Liver (tissue), 7 donors: ENCODE measurements at regions not wholly inside any gene's neighbourhood (a gene's known extent, or its start where the extent isn't known, plus 50 kb on each side); places are given as distances from the start of the nearest gene placed in this dataset.

Experiments
- DNase-seq: peaks from one replicate; pipeline ENCODE4 v3.0.0-alpha.2; 2017; ENCODE audit warnings: low spot score
- H3K27ac ChIP-seq, 2 donors: one replicate each; pipeline ENCODE4 v1.7.0; 2013; ENCODE audit warnings: inconsistent platforms in 2 of 2, low read length in 2 of 2, control low read depth in 1 of 2, low read depth in 1 of 2, mild to moderate bottlenecking in 1 of 2
- H3K27me3 ChIP-seq, 4 donors: one replicate each; pipeline versions ENCODE4 v1.6.1 to v1.7.0; 2013; ENCODE audit warnings: low read length in 3 of 4, inconsistent platforms in 1 of 4, mild to moderate bottlenecking in 1 of 4, moderate library complexity in 1 of 4; ENCODE audit not compliant: control insufficient read depth in 4 of 4, insufficient read depth in 4 of 4
- H3K36me3 ChIP-seq, 4 donors: one replicate each; pipeline versions ENCODE4 v1.6.1 to v1.7.0; 2013; ENCODE audit warnings: low read length in 3 of 4, mild to moderate bottlenecking in 3 of 4, low read depth in 1 of 4, moderate library complexity in 1 of 4; ENCODE audit not compliant: control insufficient read depth in 4 of 4, insufficient read depth in 3 of 4
- H3K4me1 ChIP-seq, 4 donors: one replicate each; pipeline versions ENCODE4 v1.6.1 to v1.7.0; 2013; ENCODE audit warnings: low read length in 3 of 4, mild to moderate bottlenecking in 3 of 4, moderate library complexity in 1 of 4; ENCODE audit not compliant: control insufficient read depth in 4 of 4, insufficient read depth in 4 of 4
- H3K4me3 ChIP-seq, 3 donors: one replicate each; pipeline versions ENCODE4 v1.6.1 to v1.7.0; 2013; ENCODE audit warnings: low read length in 3 of 3, control low read depth in 1 of 3, low read depth in 1 of 3, mild to moderate bottlenecking in 1 of 3
- H3K9ac ChIP-seq, 2 donors: one replicate each; pipeline ENCODE4 v1.7.0; 2013; ENCODE audit warnings: low read length in 2 of 2, mild to moderate bottlenecking in 2 of 2, moderate library complexity in 2 of 2, control low read depth in 1 of 2, low read depth in 1 of 2
- H3K9me3 ChIP-seq, 4 donors: one replicate each; pipeline versions ENCODE4 v1.6.1 to v1.7.0; 2013; ENCODE audit warnings: low read length in 3 of 4; ENCODE audit not compliant: control insufficient read depth in 4 of 4
- ATF3 ChIP-seq: IDR thresholded peaks from 2 replicates; pipeline ENCODE4 v1.6.1; 2016; ENCODE audit warnings: antibody characterized with exemption
- EGR1 ChIP-seq, 2 donors: IDR thresholded peaks; 2 replicates each; pipeline ENCODE4 v1.6.1; 2016 to 2018; ENCODE audit warnings: antibody characterized with exemption in 2 of 2, low read depth in 2 of 2
- FOXA1 ChIP-seq: IDR thresholded peaks from 2 replicates; pipeline ENCODE4 v1.6.1; 2016; ENCODE audit warnings: antibody characterized with exemption
- FOXA2 ChIP-seq: IDR thresholded peaks from 2 replicates; pipeline ENCODE4 v1.6.1; 2016; ENCODE audit warnings: antibody characterized with exemption
- GABPA ChIP-seq, 2 donors: IDR thresholded peaks in 1 of 2; conservative IDR thresholded peaks in 1 of 2; 2 replicates each; pipeline ENCODE4 v1.6.1; 2016; ENCODE audit warnings: antibody characterized with exemption in 2 of 2, mild to moderate bottlenecking in 1 of 2, moderate library complexity in 1 of 2
- HNF4A ChIP-seq, 2 donors: conservative IDR thresholded peaks; 2 replicates each; pipeline ENCODE4 v1.6.1; 2016; ENCODE audit warnings: antibody characterized with exemption in 2 of 2, mild to moderate bottlenecking in 2 of 2
- HNF4G ChIP-seq: IDR thresholded peaks from 2 replicates; pipeline ENCODE4 v1.6.1; 2016; ENCODE audit warnings: antibody characterized with exemption
- JUND ChIP-seq, 2 donors: IDR thresholded peaks; 2 replicates each; pipeline ENCODE4 v1.6.1; 2016; ENCODE audit warnings: antibody characterized with exemption in 2 of 2
- RAD21 ChIP-seq, 2 donors: IDR thresholded peaks; 2 replicates each; pipeline ENCODE4 v1.6.1; 2016; ENCODE audit warnings: antibody characterized with exemption in 2 of 2, mild to moderate bottlenecking in 2 of 2
- REST ChIP-seq: IDR thresholded peaks from 2 replicates; pipeline ENCODE4 v1.6.1; 2016; ENCODE audit warnings: antibody characterized with exemption, mild to moderate bottlenecking
- SP1 ChIP-seq: IDR thresholded peaks from 2 replicates; pipeline ENCODE4 v1.6.1; 2018; ENCODE audit warnings: antibody characterized with exemption, mild to moderate bottlenecking
- TAF1 ChIP-seq: conservative IDR thresholded peaks from 2 replicates; pipeline ENCODE4 v1.6.1; 2016; ENCODE audit warnings: antibody characterized with exemption, mild to moderate bottlenecking
- YY1 ChIP-seq: IDR thresholded peaks from 2 replicates; pipeline ENCODE4 v1.6.1; 2016; ENCODE audit warnings: antibody characterized with exemption, mild to moderate bottlenecking
- ZBTB33 ChIP-seq: IDR thresholded peaks from 2 replicates; pipeline ENCODE4 v1.6.1; 2016; ENCODE audit warnings: antibody characterized with exemption
- WGBS: extraction: QIAGEN DNeasy Blood & Tissue Kit; methylation state at CpG from one replicate; pipeline ENCODE4 v1.1.7; 2013; 5-methylcytosine and 5-hydroxymethylcytosine counted together
- donor health status: healthy.
- donor health status: healthy.
- donor health status: healthy.
- donor health status: healthy.

GRCh38 chr5:68727931-68728330 is 365.9 kb upstream of the SLC30A5 start (continued):
- TF ChIP-seq EGR1 (IDR thresholded peaks at IDR 0.05; ENCODE audit: low read depth in 2 of 2) (no peak), GABPA (IDR thresholded peaks at IDR 0.05 in 1 of 2, conservative IDR thresholded peaks at IDR 0.05 in 1 of 2) (no peak), YY1 (no peak), SP1 (no peak), ATF3 (no peak), RAD21 (IDR thresholded peaks at IDR 0.05) (no peak)

GRCh38 chr5:68729678-68730077 is 364.1 kb upstream of the SLC30A5 start:
- Histone ChIP-seq H3K9ac (no peak overlapping the region), H3K36me3 (no peaks in the 10 kb centered on the region), H3K27ac (peak overlapping the region in 1 of 2 donors; percentile 92), H3K4me3 (no peak overlapping the region), H3K27me3 (no peaks in the 10 kb centered on the region), H3K9me3 (no peaks in the 10 kb centered on the region), H3K4me1 (peaks cover 0 to 4% (median 0%) of the 10 kb centered on the region in 4 donors)
- DNase-seq, result no peak
- TF ChIP-seq ZBTB33, result no peak
- no peak for TF ChIP-seq ATF3
- TF ChIP-seq YY1, result no peak
- no peak for TF ChIP-seq RAD21 (IDR thresholded peaks at IDR 0.05)
- no peak for TF ChIP-seq FOXA1
- TF ChIP-seq SP1, result no peak
- TF ChIP-seq JUND (IDR thresholded peaks at IDR 0.05), result no peak
- TF ChIP-seq FOXA2, result no peak
- 83% methylated on average over 4 of the region's 4 CpGs for WGBS

DNA sequence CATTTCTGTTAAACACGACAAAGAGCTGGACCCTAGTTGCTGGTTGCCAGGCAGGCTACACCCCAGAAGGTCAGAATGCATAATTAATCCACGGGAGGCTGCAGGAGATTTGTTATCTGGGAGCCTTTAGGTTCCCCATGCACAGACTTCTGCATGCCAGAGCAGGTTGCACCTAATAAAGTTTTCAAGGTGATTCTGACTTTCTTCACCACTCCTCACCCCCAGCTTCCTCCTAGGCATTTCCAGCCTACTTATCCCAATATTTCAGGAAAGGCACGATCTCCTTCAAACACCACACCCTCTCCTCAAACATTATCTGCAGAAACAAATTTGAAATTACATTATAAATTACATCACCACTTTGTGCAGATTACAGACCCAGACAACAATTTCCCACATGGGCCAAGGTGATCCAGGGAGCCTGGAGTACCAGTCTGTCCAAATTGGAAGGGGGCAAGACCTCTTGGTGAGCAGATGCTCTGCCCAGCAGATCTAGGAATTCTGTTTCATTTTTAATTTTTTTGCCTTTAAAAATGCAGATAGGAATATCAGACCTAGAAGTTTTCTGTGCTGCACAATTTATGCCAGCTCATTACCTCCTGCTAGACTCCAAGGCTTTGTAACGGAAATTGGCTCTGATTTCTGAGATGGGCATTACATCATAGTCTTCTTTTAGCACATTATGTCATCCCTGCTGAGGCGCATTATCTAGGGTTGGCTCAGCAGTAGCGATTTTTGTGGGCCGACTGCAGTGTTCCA is 363.4 kb upstream of the SLC30A5 start:
- Histone ChIP-seq H3K36me3 (no peaks in the 10 kb centered on the region), H3K4me3 (no peak overlapping the region), H3K27ac (peak overlapping the region; percentile 61 to 92), H3K4me1 (peaks cover 0 to 4% (median 0%) of the 10 kb centered on the region in 4 donors), H3K9me3 (no peaks in the 10 kb centered on the region), H3K9ac (no peak overlapping the region), H3K27me3 (no peaks in the 10 kb centered on the region)
- no peak for TF ChIP-seq EGR1 (IDR thresholded peaks at IDR 0.05; ENCODE audit: low read depth in 2 of 2)
- TF ChIP-seq FOXA1, result no peak
- TF ChIP-seq TAF1, result no peak
- TF ChIP-seq SP1, result no peak
- no peak for TF ChIP-seq GABPA (IDR thresholded peaks at IDR 0.05 in 1 of 2, conservative IDR thresholded peaks at IDR 0.05 in 1 of 2)
- no peak for TF ChIP-seq HNF4A (conservative IDR thresholded peaks at IDR 0.05)
- peak; percentile 41 for TF ChIP-seq ATF3
- TF ChIP-seq RAD21 (IDR thresholded peaks at IDR 0.05), result peak; percentile 35 to 41
- no peak for TF ChIP-seq ZBTB33
- TF ChIP-seq REST, result no peak
- TF ChIP-seq JUND (IDR thresholded peaks at IDR 0.05), result peak; percentile 88 to 94
- TF ChIP-seq YY1, result no peak
- TF ChIP-seq FOXA2, result no peak
- TF ChIP-seq HNF4G, result no peak
- WGBS, result 41% methylated on average over 7 of the region's 7 CpGs
- no peak for DNase-seq
